B cell (primary cell): ENCODE measurements at regions not wholly inside any gene's neighbourhood (a gene's known extent, or its start where the extent isn't known, plus 50 kb on each side); places are given as distances from the start of the nearest gene placed in this dataset.

Experiments
- ATAC-seq: fragments of 200-7000 bp; cut with Tn5 transposase; one replicate; pipeline ENCODE4 v1.10.0; 2021; ENCODE audit warnings: low read depth, mild to moderate bottlenecking, moderate number of reproducible peaks, moderate library complexity
- CTCF ChIA-PET: fragments of 350-600 bp; sonication (Branson Sonifier 250); formaldehyde crosslinking; loops from one replicate; lab custom pipeline; 2021; ENCODE audit warnings: antibody characterized with exemption, inconsistent platforms; lab: Charles Lee
- POLR2A ChIA-PET: fragments of 350-600 bp; sonication (Branson Sonifier 250); formaldehyde crosslinking; loops from one replicate; lab custom pipeline; 2021; ENCODE audit warnings: antibody characterized with exemption; lab: Charles Lee
- DNase-seq: peaks from one replicate; pipeline ENCODE4 v3.0.0; 2013
- H2AFZ ChIP-seq: 2 replicates; pipeline ENCODE4 v1.6.1; 2012; ENCODE audit warnings: mild to moderate bottlenecking, low read depth, low read length; ENCODE audit not compliant: insufficient read depth, poor library complexity, severe bottlenecking
- H3K27ac ChIP-seq, 2 donors: 1 replicate in 1 of 2; 2 replicates in 1 of 2; pipeline ENCODE4 v1.5.1; 2012 to 2013; ENCODE audit warnings: low read length in 2 of 2, mild to moderate bottlenecking in 2 of 2, moderate library complexity in 1 of 2
- H3K27me3 ChIP-seq, 4 experiments: fragments of 200-600 bp in 1 of 4; sonication (generic) in 1 of 4; replicated peaks in 1 of 4; 1 replicate in 2 of 4; 2 replicates in 2 of 4; pipeline versions ENCODE4 v1.6.1 to v1.7.0; 2013 to 2016; ENCODE audit warnings: low read length in 3 of 4, mild to moderate bottlenecking in 2 of 4, mixed read lengths in 1 of 4, moderate library complexity in 1 of 4; ENCODE audit not compliant: insufficient read depth in 4 of 4, control insufficient read depth in 3 of 4; ENCODE audit errors: control extremely low read depth in 1 of 4
- H3K36me3 ChIP-seq, 2 experiments: replicated peaks in 1 of 2; 1 replicate in 1 of 2; 2 replicates in 1 of 2; pipeline versions ENCODE4 v1.6.1 to v1.7.1; 2013; ENCODE audit warnings: low read length in 1 of 2; ENCODE audit not compliant: insufficient read depth in 2 of 2, control insufficient read depth in 1 of 2; ENCODE audit errors: control extremely low read depth in 1 of 2, extremely low read depth in 1 of 2
- H3K4me1 ChIP-seq, 2 donors: fragments of 200-600 bp in 1 of 2; sonication (generic) in 1 of 2; 1 replicate in 1 of 2; 2 replicates in 1 of 2; pipeline versions ENCODE4 v1.5.1 to v1.6.1; 2013 to 2017; ENCODE audit warnings: low read length in 2 of 2; ENCODE audit not compliant: control insufficient read depth in 2 of 2, insufficient read depth in 2 of 2
- H3K4me2 ChIP-seq: replicated peaks from 2 replicates; pipeline ENCODE3; 2012; ENCODE audit warnings: mild to moderate bottlenecking, low read depth, low read length; ENCODE audit not compliant: poor library complexity, severe bottlenecking
- H3K4me3 ChIP-seq, 5 experiments: fragments of 200-600 bp in 1 of 5; sonication (generic) in 1 of 5; 1 replicate in 3 of 5; 2 replicates in 2 of 5; pipeline versions ENCODE4 v1.5.1 to v1.7.0; 2011 to 2016; ENCODE audit warnings: low read length in 4 of 5, mild to moderate bottlenecking in 4 of 5, low read depth in 2 of 5, control low read depth in 1 of 5, moderate library complexity in 1 of 5; ENCODE audit not compliant: insufficient read depth in 1 of 5; ENCODE audit errors: control extremely low read depth in 1 of 5, extremely low read depth in 1 of 5
- H3K79me2 ChIP-seq: fragments of 200-600 bp; sonication (generic); one replicate; pipeline ENCODE4 v1.6.0; 2016; ENCODE audit warnings: low read length; ENCODE audit not compliant: control insufficient read depth, insufficient read depth
- H3K9ac ChIP-seq: fragments of 200-600 bp; sonication (generic); 2 replicates; pipeline ENCODE4 v1.6.1; 2017; ENCODE audit warnings: mild to moderate bottlenecking, low read length, moderate library complexity
- H3K9me3 ChIP-seq, 3 donors: one replicate each; pipeline versions ENCODE4 v1.6.1 to v1.7.1; 2013; ENCODE audit warnings: low read length in 2 of 3; ENCODE audit not compliant: control insufficient read depth in 2 of 3, insufficient read depth in 1 of 3; ENCODE audit errors: control extremely low read depth in 1 of 3
- H4K20me1 ChIP-seq: 2 replicates; pipeline ENCODE4 v1.6.0; 2012; ENCODE audit warnings: mild to moderate bottlenecking, low read length; ENCODE audit not compliant: insufficient read depth, control insufficient read depth, poor library complexity, severe bottlenecking
- H3K27ac Mint-ChIP-seq: one replicate; pipeline ENCODE4 v1.8.0; 2021; ENCODE audit warnings: mixed read lengths
- H3K27me3 Mint-ChIP-seq: one replicate; pipeline ENCODE4 v1.8.0; 2021; ENCODE audit warnings: mixed read lengths
- H3K4me1 Mint-ChIP-seq: one replicate; pipeline ENCODE4 v1.8.0; 2021; ENCODE audit warnings: mixed read lengths
- H3K4me3 Mint-ChIP-seq: one replicate; pipeline ENCODE4 v1.8.0; 2021; ENCODE audit warnings: mixed read lengths
- H3K9me3 Mint-ChIP-seq: one replicate; pipeline ENCODE4 v1.8.0; 2022; ENCODE audit warnings: mixed read lengths; ENCODE audit not compliant: insufficient read depth
- CTCF ChIP-seq: fragments of 200-600 bp; IDR thresholded peaks from one replicate; pipeline ENCODE4 v1.8.0; 2022; ENCODE audit warnings: antibody characterized with exemption, mild to moderate bottlenecking
- EZH2 ChIP-seq: IDR thresholded peaks from 2 replicates; pipeline ENCODE4 v1.6.1; 2012; ENCODE audit warnings: borderline replicate concordance, low read depth, mild to moderate bottlenecking, moderate library complexity, low read length; ENCODE audit not compliant: insufficient read depth, poor library complexity, severe bottlenecking
- WGBS: methylation state at CpG from one replicate; pipeline ENCODE4 v1.1.5; 2013; ENCODE audit warnings: missing lambda C conversion rate; ENCODE audit not compliant: insufficient coverage; 5-methylcytosine and 5-hydroxymethylcytosine counted together
- intact Hi-C: fragments of 100-400 bp; cut with micrococcal nuclease; formaldehyde crosslinking; loops from one replicate; pipeline ENCODE4 v1.10.0; 2022

GRCh38 chr9:87127978-87128614 is 180.8 kb upstream of the GAS1 start:
- WGBS = no CpG with 5 or more reads among the region's 2 CpGs
- Histone ChIP-seq H4K20me1 (no peaks in the 10 kb centered on the region), H3K27ac (no peak overlapping the region), H3K36me3 (no peaks in the 10 kb centered on the region), H3K4me1 (no peaks in the 10 kb centered on the region), H3K4me2 (no peak overlapping the region), H3K9me3 (no peaks in the 10 kb centered on the region), H3K4me3 (no peak overlapping the region), H3K9ac (no peak overlapping the region), H2AFZ (no peak overlapping the region), H3K79me2 (no peaks in the 10 kb centered on the region), H3K27me3 (peaks cover 0 to 3% (median 0%) of the 10 kb centered on the region in 4 experiments)
- no peaks in the 10 kb centered on the region for H3K9me3 Mint-ChIP-seq
- TF ChIP-seq EZH2 (no peak), CTCF (no peak)
- intact Hi-C loops = no loop called here
- CTCF ChIA-PET = no interaction called here
- DNase-seq (no peak), ATAC-seq (no peak)
- no peaks in the 10 kb centered on the region for H3K4me1 Mint-ChIP-seq
- peaks cover 4% of the 10 kb centered on the region for H3K27me3 Mint-ChIP-seq
- POLR2A ChIA-PET = no interaction called here
- H3K4me3 Mint-ChIP-seq = no peak overlapping the region
- H3K27ac Mint-ChIP-seq = no peak overlapping the region

- POLR2A ChIA-PET = no interaction called here
Observed at GRCh38 chr9:87128844-87129493, 181.7 kb upstream of the GAS1 start.

More at GRCh38 chr9:87128844-87129493, 181.7 kb upstream of the GAS1 start:
- WGBS = 86% methylated on average over 2 of the region's 5 CpGs
- Histone ChIP-seq H3K4me1 (no peaks in the 10 kb centered on the region), H3K4me2 (no peak overlapping the region), H4K20me1 (no peaks in the 10 kb centered on the region), H3K4me3 (no peak overlapping the region), H3K9ac (no peak overlapping the region), H3K79me2 (no peaks in the 10 kb centered on the region), H3K27me3 (peaks cover 0 to 3% (median 0%) of the 10 kb centered on the region in 4 experiments), H2AFZ (no peak overlapping the region), H3K27ac (no peak overlapping the region), H3K9me3 (no peaks in the 10 kb centered on the region), H3K36me3 (no peaks in the 10 kb centered on the region)
- Mint-ChIP-seq H3K4me3 (no peak overlapping the region), H3K4me1 (no peaks in the 10 kb centered on the region), H3K9me3 (no peaks in the 10 kb centered on the region), H3K27me3 (peaks cover 4% of the 10 kb centered on the region), H3K27ac (no peak overlapping the region)
- no peak for TF ChIP-seq CTCF
- TF ChIP-seq EZH2 = no peak
- no peak for DNase-seq
- CTCF ChIA-PET = no interaction called here
- no peak for ATAC-seq
- intact Hi-C loops = no loop called here
